ENCODE measurements at regions not wholly inside any gene's neighbourhood (a gene's known extent, or its start where the extent isn't known, plus 50 kb on each side); places are given as distances from the start of the nearest gene placed in this dataset.

DNA sequence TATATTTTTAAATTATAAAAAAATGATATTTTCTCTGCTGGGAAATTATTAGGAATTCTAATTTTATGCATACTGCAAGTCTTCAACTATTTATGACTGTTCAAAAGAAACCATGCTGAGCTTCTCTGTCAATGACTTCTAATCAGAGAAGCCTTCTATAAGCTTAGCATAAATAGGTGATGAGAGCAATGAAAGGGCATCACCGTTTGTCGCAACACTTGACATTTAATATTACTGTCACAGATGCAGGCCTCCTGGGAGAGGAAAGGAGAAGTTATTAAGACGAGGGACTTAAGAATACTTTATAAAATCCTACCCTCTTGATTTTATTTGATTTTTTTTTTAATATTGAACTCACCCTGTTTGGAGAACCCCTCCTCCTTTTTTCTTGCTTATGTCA lies 69.8 kb downstream of the CAPZA3 start:
- TF ChIP-seq, protein P1, sequence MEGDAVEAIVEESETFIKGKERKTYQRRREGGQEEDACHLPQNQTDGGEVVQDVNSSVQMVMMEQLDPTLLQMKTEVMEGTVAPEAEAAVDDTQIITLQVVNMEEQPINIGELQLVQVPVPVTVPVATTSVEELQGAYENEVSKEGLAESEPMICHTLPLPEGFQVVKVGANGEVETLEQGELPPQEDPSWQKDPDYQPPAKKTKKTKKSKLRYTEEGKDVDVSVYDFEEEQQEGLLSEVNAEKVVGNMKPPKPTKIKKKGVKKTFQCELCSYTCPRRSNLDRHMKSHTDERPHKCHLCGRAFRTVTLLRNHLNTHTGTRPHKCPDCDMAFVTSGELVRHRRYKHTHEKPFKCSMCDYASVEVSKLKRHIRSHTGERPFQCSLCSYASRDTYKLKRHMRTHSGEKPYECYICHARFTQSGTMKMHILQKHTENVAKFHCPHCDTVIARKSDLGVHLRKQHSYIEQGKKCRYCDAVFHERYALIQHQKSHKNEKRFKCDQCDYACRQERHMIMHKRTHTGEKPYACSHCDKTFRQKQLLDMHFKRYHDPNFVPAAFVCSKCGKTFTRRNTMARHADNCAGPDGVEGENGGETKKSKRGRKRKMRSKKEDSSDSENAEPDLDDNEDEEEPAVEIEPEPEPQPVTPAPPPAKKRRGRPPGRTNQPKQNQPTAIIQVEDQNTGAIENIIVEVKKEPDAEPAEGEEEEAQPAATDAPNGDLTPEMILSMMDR (IDR thresholded peaks at IDR 0.05; ENCODE audit: extremely low read depth in 1 of 2, insufficient read depth in 1 of 2, low read depth in 1 of 2, low read length in 2 of 2), result no peak
- TF ChIP-seq MYC (IDR thresholded peaks at IDR 0.05; ENCODE audit: low read depth, low read length) (no peak), POLR2A (IDR thresholded peaks at IDR 0.05; ENCODE audit: low read depth, low read length) (no peak), POLR2AphosphoS5 (IDR thresholded peaks at IDR 0.05; ENCODE audit: insufficient read depth, low read depth, low read length) (no peak), EZH2 (IDR thresholded peaks at IDR 0.05; ENCODE audit: borderline replicate concordance, low read depth, low read length, severe bottlenecking) (no peak), FOS (IDR thresholded peaks at IDR 0.05; ENCODE audit: borderline replicate concordance, insufficient read depth, low read length) (no peak), JUN (IDR thresholded peaks at IDR 0.05; ENCODE audit: borderline replicate concordance, insufficient read depth, insufficient read length, low read depth) (no peak), GATA2 (IDR thresholded peaks at IDR 0.05; ENCODE audit: insufficient read depth, insufficient read length, low read depth, low read length) (no peak)
- TF ChIP-seq, protein P2, sequence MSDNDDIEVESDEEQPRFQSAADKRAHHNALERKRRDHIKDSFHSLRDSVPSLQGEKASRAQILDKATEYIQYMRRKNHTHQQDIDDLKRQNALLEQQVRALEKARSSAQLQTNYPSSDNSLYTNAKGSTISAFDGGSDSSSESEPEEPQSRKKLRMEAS (IDR thresholded peaks at IDR 0.05; ENCODE audit: insufficient read depth, insufficient read length), result no peak
